GM21737 (cell line): ENCODE measurements at regions not wholly inside any gene's neighbourhood (a gene's known extent, or its start where the extent isn't known, plus 50 kb on each side); places are given as distances from the start of the nearest gene placed in this dataset.

Source experiments
- ATAC-seq: cut with Tn5 transposase; IDR thresholded peaks from one replicate; pipeline ENCODE4 v1.9.1; 2021; ENCODE audit warnings: mild to moderate bottlenecking, moderate library complexity; ENCODE audit not compliant: unreplicated experiment

DNA sequence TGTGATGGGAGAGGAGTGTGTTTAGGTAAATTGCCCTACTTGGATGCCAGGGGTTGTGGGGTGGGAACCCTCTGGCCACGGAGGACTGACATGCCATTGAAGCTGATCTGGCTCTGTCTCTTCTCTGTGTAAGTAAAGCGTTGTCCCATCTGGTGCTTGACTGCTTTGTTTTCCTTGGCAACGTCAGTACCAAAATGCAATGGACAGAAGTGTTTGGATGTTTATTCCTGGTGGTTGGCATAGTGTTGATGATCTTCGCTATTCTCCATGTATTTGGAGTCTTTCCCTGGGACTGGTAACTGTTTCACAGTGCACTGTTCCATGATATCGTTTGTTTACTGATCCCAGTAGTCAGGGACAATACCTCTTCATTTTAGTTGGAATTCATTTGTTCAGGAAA is 130.5 kb upstream of the MCTP2 start:
- no peak for ATAC-seq

DNA sequence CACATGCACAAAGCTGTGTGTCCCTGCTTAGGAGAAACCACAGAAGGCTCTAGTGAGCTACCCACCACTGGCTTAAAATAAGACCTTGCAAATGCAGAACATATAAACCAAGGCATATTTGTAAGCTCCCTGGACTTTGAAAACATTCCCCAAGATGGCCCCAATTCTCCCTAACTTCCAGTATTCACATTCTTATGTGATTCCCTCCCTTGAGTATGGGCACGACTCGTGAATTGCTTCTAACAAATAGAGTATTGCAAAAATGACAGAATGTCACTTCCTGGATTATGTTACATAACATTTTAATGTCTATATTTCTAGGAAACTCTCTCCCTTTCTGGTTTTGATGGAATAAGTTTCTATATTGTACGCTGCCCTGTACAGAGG is 131.8 kb upstream of the MCTP2 start:
- no peak for ATAC-seq

DNA sequence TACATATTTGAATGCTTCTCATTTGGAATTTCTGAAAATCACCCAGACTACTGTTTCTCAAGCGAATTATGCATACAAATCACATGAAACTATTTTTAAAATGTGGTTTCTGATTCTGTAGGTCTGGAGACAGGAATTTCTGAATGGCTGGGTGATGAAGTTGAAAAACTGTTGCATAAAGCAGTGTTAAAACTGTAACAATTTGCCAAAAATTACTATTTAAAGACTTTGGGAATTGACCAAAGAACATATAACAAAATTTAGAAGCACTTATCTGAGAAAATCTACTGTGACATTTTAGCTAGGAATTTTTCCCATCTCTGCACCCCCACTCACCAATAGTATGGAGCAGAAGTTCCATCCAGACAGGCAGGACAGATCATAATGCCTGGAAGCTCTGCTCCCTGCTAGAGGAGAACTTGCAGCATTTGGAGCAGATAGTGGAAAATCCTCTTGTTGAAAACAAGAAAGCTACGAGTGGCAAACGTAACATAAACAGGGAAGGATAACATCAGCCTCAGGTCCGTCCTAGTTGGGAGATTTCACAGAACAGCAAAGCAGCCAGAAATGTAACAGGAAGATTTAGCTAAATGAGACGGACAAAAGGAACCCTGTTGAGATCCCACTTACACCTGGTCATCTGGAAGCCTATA is 132.3 kb upstream of the MCTP2 start:
- ATAC-seq = no peak

DNA sequence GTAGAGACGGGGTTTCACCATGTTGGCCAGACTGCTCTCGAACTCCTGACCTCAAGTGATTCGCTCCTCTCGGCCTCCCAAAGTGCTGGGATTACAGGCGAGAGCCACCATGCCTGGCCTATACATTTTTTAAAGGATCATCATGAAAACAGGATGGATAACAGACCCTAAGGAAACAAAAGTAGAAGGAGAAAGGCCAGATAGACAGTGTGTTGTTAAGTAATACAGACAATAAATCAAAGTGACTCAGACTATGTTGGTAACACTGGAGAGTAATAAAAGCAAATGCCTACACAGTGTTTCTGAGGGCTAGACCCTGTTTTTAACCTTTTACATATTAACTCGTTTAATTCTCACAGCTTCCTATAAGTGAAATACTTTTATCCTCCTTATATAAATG is 133.8 kb upstream of the MCTP2 start:
- no peak for ATAC-seq

DNA sequence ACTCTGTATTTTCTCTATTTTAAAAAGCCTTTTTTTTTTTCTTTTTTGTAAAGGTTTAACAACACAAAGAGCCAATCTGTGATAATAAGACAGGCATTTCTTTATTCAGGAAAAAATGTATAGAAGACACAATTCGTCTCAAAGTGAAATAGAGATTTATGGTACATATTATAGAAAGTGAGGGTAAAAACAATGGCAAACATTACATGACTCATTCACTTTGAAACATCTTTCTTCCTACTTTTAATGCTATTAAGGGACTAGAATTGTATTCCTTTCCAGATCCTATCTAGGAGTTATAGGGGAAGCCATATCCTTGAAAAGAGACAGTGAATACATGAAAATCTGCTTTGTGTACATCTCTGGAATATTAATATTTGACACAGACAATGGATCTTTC is 137.1 kb upstream of the MCTP2 start:
- ATAC-seq = no peak

DNA sequence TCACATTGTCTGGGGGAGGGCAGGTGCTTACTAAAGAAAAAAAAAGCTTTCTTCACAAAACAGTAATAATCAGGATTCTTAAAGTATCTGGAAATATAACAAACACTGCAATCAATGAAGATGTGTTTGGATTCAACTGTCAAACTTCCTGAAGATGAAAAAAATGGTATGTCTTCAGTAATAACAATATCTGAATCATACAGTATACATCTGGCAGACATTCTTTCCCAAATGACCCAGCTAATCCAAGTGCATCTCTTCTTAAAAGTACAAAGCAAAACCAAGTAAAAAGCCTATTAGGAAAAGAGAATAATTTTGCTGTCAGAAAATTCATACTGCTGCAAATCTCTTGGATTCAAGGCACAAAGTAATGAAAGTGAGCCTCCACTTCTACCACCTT is 145.0 kb upstream of the MCTP2 start:
- ATAC-seq = no peak

DNA sequence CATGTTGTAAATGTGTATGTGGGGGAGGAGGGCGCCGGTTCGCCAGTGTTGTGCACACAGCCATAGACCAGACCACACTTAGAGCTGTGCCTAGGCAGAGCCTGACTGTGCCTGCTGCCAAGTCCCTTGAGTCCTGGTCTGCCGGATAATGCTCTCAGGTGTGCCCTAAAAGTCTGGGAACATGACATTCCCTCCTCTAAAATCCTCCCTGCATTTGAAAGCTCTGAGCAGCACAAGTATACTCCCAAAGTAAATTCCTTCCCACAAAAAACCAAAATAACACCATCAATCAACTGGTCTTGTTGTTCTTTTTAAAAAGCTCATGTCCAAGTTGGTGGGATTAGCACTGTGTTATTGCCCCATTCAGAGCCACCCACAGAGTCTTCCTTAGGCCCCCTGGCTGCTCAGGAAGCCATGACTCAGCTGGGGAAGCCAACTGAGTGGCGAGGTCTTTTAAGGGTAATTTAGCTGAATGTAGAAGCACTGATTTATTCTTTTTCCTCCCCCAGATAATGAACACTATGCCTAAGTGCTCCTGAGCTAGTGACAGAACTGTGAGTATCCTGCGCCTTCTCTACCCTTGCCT is 147.8 kb upstream of the MCTP2 start:
- ATAC-seq = no peak

DNA sequence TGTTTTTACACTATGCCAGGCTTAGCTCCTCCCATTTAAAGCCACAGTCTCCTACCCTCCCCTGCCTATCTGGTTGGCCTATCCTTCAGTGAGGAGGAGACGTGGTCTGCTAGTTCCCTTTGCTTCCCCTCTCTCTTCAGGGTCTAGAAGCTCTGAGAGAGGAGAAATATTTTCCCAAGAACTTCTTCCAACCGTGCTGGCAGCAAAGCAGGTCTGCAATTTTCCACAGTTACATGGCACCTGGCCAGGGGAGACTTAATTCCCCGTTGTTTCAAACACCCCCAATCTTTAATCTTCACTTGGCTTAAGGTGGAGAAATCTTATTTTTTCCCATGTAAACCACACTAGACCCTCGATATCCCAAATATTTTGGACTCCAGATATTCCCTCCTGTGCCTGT is 149.5 kb upstream of the MCTP2 start:
- ATAC-seq = no peak

DNA sequence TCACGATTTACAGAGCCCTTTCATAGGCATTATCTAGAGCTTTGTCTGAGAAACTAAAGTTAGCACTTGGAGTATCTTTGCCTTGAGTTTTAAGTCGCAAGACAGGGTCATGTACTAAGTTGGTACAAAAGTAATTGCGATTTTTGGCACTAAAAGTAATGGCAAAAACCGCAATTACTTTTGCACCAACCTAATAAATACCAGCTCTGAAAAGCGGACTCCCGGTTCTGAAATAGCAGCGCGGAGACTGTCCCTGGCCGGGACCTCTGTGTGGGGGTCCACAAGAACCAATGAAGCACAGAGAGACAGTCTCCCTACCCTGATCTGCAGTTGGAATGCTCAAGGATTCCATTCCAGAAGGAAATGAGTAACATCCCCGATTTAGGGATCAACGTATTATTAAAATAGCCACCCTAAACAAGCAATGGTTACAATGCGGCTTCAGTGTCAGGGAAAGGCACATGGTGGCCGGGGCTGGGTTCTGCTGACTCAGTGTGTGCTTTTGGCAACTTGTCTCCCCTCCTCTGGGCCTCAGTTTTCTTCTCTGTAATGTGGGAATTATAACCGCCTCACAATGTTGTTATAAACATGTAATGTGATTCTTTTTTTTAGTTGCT is 150.3 kb upstream of the MCTP2 start:
- ATAC-seq = no peak

DNA sequence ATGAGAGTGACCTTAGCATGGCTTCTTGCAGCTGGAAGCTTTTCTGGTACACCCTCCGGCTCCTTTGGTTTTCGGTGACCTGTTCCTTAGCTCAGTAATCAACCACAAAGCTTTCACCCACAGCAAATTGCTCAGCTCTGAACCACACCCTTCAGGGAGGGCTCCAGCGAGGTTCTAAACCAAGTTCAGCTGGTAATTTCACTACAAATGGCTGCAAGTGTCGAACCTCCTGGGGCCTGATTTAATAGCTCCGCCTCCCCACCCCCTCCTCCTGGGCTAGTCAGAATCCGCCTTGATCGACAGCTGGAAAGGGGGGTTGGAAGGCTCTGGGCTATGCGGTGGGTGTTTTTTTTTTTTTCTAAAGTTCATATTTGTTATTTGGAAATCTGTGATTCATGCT is 150.9 kb upstream of the MCTP2 start:
- ATAC-seq = no peak

DNA sequence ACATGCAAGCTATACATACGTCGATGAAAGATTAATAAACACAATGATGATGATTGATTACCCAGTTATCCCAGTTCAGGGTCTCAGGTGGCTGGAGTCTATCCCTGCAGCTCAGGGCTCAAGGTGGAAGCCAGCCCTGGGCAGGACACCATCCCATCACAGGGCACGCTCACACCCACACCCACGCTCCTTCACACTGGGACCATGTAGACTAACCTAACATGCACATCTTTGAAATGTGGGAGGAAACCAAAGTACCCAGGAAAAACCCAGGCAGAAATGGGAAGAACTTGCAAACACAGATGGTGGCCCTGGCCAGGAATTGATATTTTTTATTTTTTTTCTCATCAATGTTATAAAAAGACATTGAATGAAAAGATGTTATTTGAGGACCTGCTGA is 151.4 kb upstream of the MCTP2 start:
- ATAC-seq = no peak

DNA sequence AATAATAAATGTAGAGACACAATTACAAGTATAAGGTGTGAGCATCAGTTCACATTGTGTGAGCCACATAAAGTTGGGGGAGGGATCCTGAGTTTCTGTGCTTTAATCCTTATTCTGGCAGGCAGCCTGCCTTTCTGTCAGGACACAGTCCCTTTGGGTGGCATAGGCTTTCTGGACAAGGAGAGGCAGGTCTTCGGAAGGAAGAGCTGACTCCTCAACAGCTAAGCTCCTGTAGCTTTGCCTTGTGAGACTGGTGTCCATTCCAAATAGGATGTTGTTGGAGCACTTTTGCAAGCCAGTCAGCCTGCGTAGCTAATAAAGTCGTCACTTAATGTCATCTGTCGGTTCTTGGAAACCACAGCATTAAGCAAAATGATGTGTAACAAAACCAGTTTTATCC is 151.9 kb upstream of the MCTP2 start:
- no peak for ATAC-seq

DNA sequence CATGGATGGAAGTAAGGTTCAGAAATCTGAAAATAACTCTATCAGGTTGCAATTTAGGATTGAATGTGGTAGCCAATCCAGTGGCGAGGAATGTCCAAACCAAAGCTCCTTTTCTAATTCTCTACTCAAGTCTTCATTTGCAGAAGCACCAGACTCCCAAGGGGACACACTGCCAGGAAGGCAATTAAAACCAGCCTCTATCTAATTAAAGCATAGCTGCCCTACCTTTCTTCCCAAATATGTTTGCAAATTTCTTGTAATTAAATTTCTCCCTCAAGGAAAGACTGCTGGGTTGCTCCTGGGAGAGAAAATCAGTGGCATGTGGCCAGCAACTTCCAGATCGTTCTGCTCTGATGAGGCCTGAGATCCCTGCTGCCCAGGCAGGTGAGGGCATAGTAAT is 153.4 kb upstream of the MCTP2 start:
- no peak for ATAC-seq

DNA sequence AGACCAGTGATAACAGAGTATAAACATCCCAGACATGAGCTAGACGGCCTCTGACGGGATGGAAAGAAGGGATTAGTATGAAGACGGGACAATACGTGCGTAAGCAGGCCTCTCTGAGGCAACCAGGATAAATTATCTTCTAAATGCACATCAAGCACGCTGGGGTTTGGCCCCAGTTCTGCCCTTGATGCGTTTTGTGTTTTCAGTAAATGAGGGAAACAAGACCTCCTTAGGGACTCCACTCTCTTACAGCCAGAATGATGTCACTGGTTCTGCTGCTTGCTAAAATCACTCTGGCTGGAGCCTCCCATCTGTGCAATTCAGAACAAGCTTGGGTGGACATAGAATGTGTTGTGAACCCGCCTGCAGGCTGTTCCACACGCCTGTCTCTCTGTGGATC is 156.0 kb upstream of the MCTP2 start:
- ATAC-seq = no peak

DNA sequence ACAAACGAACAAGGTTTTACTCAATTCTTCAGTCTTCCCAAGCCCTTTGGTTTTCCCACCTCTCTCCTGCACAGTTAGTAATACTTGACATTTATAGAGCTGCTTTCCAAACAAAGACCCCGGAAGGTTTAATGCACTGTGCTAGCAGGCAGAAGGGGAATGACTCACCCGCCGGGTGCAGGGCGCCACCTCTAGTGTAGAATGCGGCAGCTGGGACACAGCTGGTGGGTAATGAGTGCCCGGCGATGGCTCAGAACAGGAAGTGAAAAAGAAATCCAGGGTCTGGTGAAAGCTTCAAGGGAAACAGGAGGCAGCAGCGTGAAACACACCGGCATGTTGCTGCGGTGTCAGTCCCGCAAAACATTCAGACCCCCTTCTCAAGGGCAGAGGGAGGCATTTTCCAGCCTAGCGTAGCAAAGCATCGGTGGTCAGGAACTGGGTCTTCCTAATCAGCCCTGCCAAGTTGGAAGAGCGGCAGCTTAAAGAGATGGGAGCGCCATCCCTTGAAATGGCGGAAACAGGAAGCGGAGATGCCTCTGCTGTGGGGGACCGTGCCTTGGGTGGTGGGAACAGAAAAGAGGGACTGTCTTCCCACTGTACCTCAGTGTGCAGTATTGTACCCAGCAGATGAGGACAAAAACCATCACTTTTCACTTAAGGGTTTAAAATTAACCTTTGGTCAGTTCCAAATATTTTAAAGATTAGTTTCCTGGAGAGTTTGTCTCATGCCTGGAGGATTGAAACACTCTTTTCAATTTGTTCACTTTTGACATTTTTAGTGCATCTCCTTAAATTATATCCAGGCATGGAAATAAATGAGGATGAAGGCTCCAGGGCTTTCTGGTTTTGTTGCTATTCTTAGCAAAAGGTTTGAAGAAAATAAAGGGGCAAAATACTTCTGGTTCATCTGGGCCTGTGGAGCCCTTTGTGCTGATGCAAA is 160.7 kb upstream of the MCTP2 start:
- ATAC-seq = no peak

DNA sequence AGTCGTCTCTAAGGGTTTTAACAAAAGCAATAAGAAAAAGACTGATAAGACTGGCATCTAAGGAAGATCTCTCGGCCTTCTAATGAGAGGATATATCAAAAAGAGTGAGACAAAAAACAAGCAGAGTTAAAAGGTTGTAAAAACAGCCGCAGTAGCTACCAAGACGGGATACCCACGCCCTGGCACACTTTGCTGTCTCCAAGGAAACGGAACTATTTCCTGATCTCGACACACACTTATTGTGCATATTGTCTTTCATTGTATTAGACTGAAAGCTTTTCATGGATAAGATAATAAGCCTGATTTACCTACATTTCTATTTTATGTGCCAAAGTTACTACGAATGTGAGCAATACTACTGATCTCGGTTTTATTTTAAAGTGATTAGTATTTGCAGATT is 161.5 kb upstream of the MCTP2 start:
- no peak for ATAC-seq

DNA sequence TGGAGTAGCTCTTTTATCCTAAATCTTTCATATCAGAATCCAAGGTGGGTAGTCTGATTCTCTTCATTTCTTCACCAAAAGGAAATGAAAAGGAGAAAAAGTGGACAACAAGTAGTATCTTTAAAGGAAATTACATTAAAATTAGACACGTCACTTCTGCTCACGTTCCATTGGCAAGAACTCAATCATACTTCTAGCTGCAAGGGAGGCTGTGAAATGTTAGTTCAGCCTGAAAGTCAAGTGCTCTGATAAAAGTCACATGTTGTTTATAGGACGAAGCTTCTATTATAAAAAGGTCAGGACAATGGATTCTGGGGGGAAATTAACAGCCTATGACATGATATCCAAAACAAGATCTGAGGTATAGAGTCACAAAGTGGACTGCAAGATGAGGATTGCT is 164.6 kb upstream of the MCTP2 start:
- ATAC-seq = no peak

DNA sequence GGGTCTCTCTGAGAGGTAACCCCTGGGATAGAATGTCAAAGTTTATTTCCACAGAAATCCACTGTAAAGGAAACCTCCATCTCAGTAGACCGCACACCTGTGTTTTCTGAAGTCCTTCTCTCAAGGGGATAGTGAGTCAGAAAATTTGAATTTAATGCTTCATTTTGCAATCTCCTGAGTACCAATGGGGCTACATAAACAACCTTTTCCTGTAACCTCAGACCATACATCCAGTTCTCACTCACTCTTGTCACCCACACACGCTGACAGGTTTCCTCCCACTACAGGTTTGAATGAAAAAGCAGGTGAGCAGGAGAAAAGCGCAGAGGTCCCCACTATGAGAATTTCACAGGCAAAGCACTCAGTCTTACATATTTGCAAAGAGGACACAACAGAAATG is 165.3 kb upstream of the MCTP2 start:
- no peak for ATAC-seq

DNA sequence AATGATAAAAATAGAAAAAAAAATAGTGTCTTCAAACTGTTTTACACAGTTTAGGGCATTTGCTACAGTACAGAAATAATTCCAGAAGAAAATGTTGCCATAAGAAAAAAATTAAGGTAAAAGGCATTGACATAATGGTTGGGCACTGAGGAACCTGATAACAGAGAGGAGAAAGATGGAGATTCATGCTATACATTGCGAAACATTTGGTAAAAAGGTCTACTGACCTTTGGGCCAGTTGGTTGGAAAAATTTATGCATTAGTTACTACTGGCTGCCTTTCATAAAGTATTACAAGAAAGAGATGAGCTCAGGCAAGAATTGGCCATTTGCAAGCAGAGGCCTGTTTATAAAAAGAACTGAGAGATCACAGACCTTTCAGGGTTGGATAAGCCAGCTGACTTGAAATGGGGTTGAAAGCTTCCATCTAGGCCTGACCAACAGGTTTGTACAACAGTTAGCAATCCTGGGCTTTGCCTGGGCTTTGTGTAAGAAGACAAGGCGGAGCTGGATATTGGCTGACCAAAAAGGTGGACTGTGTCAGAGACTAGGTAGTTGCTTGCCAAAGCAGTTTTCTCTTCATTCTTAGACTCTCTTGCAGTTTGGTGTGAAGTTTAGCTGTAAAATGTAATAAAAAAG is 166.6 kb upstream of the MCTP2 start:
- no peak for ATAC-seq

DNA sequence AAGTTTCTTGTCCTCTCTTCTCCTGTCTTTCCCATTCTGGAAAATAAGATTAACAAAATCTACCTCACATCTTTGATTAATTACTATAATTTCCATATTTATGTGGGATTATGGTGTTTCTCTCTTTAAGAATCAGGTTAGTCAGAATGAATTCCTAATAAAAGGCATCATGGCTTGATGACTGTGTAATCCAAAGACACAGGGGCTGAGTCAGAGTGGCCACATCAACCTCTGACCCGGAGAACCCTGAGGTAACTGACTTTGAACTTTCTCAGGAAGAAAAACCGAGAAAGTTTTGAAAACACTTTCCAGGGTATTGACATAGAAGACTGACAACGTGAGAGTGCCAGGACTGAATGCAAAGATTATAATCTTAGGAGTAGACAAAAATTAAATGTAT is 170.3 kb upstream of the MCTP2 start:
- ATAC-seq = no peak

DNA sequence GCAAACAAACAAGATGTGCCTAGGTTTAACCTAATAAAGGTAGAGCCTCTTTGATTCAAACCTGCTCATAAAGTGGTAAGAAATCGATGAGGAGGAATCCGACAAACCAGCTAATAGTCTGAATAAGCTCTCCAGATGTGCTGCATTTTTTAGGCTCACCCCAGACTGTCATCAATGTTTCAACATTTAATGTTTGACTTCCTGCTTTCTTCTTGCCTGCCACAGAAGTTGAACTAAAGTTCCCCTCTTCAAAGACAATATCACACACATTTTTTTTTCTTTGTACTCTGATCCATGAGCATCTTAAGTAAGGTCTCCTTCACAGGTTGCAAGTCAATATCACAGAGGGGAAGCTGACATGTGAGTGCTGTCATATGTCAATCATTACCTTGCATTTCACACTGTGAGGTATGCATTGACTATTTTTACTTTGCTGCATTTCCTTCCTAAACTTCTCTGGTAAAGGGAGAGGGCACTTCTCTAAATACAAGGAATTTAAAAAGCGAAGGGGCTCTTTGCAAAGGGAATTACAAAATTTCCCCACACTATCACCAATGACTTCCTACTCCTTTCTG is 172.3 kb upstream of the MCTP2 start:
- ATAC-seq = no peak
